NCI-H2029 treated with DMSO at 0.1 percent for 48 hours (cell line): ENCODE measurements at regions not wholly inside any gene's neighbourhood (a gene's known extent, or its start where the extent isn't known, plus 50 kb on each side); places are given as distances from the start of the nearest gene placed in this dataset.
"Not testable (repeated sequence)": the region's sequence is repeated elsewhere in the genome, so short reads cannot be mapped to it uniquely, and the experiment has no call there.

Source experiments
- DNase-seq: peaks from one replicate; lab custom pipeline; 2025; lab: John Stamatoyannopoulos, UW

GRCh38 chr6:22349051-22349450 lies 52.2 kb upstream of the PRL start:
- DNase-seq = no peak

- no peak for DNase-seq
These were observed 52.7 kb upstream of the PRL start for GRCh38 chr6:22349528-22349927.

GRCh38 chr6:22350109-22350508 lies 53.3 kb upstream of the PRL start:
- peak; percentile 92 for DNase-seq

GRCh38 chr6:22353101-22353500 lies 56.3 kb upstream of the PRL start:
- no peak for DNase-seq

GRCh38 chr6:22356362-22356940 lies 59.6 kb upstream of the PRL start:
- no peak for DNase-seq

GRCh38 chr6:22357724-22358189 lies 60.9 kb upstream of the PRL start:
- DNase-seq = no peak

GRCh38 chr6:22361576-22361975 lies 64.7 kb upstream of the PRL start:
- DNase-seq = no peak

- DNase-seq = peak; percentile 63
These were observed 65.5 kb upstream of the PRL start for GRCh38 chr6:22362361-22362760.

GRCh38 chr6:22363166-22363713 lies 66.4 kb upstream of the PRL start:
- DNase-seq = peak; percentile 95

- peak; percentile 75 for DNase-seq
These were observed 66.9 kb upstream of the PRL start for GRCh38 chr6:22363714-22364239.

GRCh38 chr6:22364306-22364705 lies 67.5 kb upstream of the PRL start:
- DNase-seq = no peak

GRCh38 chr6:22366214-22366613 lies 69.4 kb upstream of the PRL start:
- DNase-seq = no peak

GRCh38 chr6:22367346-22367745 lies 70.5 kb upstream of the PRL start:
- no peak for DNase-seq

GRCh38 chr6:22368794-22369193 lies 72.0 kb upstream of the PRL start:
- no peak for DNase-seq

GRCh38 chr6:22372922-22373321 lies 76.1 kb upstream of the PRL start:
- DNase-seq = no peak

GRCh38 chr6:22374950-22375349 lies 78.1 kb upstream of the PRL start:
- DNase-seq = not testable (repeated sequence)

GRCh38 chr6:22376293-22376692 lies 79.5 kb upstream of the PRL start:
- DNase-seq = not testable (repeated sequence)

- not testable (repeated sequence) for DNase-seq
These were observed 81.7 kb upstream of the PRL start for GRCh38 chr6:22378536-22378935.

GRCh38 chr6:22380236-22380635 lies 83.4 kb upstream of the PRL start:
- DNase-seq = no peak

- DNase-seq = no peak
These were observed 85.2 kb upstream of the PRL start for GRCh38 chr6:22381845-22382544.

- no peak for DNase-seq
These were observed 86.2 kb upstream of the PRL start for GRCh38 chr6:22383016-22383415.

GRCh38 chr6:22392711-22393110 lies 95.9 kb upstream of the PRL start:
- DNase-seq = no peak

- DNase-seq = no peak
These were observed 97.9 kb upstream of the PRL start for GRCh38 chr6:22394691-22395090.
